ENCODE measurements at regions not wholly inside any gene's neighbourhood (a gene's known extent, or its start where the extent isn't known, plus 50 kb on each side); places are given as distances from the start of the nearest gene placed in this dataset.

DNA sequence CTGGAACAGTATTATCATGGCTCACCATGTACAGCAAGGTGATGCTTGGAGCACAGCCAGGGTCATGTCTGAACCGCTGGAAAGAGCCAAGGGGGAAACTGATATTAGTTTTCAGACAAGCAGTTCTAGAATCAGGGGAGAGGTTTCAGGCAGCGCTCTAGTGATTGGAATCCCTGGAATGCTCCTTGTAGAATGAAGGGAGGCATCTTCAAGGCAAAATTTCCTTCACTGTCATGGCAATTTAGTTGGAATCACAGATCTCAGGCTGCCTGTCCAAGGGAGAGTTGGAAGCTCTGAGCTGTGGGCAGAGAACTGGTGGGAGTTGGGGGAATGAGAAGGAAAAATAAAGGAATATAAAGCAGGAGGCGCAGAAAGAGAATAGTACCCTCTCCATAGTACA, 737.1 kb downstream of the PTPRU start:
- TF ChIP-seq, protein P1, sequence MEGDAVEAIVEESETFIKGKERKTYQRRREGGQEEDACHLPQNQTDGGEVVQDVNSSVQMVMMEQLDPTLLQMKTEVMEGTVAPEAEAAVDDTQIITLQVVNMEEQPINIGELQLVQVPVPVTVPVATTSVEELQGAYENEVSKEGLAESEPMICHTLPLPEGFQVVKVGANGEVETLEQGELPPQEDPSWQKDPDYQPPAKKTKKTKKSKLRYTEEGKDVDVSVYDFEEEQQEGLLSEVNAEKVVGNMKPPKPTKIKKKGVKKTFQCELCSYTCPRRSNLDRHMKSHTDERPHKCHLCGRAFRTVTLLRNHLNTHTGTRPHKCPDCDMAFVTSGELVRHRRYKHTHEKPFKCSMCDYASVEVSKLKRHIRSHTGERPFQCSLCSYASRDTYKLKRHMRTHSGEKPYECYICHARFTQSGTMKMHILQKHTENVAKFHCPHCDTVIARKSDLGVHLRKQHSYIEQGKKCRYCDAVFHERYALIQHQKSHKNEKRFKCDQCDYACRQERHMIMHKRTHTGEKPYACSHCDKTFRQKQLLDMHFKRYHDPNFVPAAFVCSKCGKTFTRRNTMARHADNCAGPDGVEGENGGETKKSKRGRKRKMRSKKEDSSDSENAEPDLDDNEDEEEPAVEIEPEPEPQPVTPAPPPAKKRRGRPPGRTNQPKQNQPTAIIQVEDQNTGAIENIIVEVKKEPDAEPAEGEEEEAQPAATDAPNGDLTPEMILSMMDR (IDR thresholded peaks at IDR 0.05; ENCODE audit: borderline replicate concordance, insufficient read depth, low read depth, low read length): no peak
- no peak overlapping the region for H3K4me3 ChIP-seq (ENCODE audit: low read depth, low read length)

- H3K4me3 ChIP-seq (ENCODE audit: low read depth, low read length): no peak overlapping the region
- TF ChIP-seq, protein P1 (IDR thresholded peaks at IDR 0.05; ENCODE audit: borderline replicate concordance, insufficient read depth, low read depth, low read length): no peak
Measured at GRCh38 chr1:29972421-29973053, 736.2 kb downstream of the PTPRU start.

DNA sequence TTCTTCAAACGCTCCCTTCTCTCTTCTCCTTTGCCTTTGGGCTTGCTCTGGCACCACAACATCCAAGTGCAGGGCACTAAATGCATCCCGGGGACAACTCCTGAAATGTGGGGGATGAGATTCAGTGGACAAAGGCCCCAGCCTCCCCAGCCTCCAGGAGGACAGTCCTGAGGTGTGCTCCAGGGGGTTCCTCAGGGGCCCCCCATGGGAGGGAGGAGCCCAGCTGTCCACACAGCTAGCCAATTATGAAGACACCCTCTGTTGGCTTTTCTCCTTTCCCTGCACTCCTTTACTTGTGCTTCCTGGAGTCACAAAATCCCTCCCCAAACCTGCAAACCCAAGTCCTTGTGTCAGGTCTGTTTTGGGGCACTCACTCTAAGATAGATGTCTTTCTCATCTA, 735.4 kb downstream of the PTPRU start:
- TF ChIP-seq, protein P1 (IDR thresholded peaks at IDR 0.05; ENCODE audit: borderline replicate concordance, insufficient read depth, low read depth, low read length): no peak
- H3K4me3 ChIP-seq (ENCODE audit: low read depth, low read length): no peak overlapping the region

- TF ChIP-seq, protein P1 (IDR thresholded peaks at IDR 0.05; ENCODE audit: borderline replicate concordance, insufficient read depth, low read depth, low read length): no peak
- no peak overlapping the region for H3K4me3 ChIP-seq (ENCODE audit: low read depth, low read length)
Measured at GRCh38 chr1:29970747-29971325, 734.5 kb downstream of the PTPRU start.

GRCh38 chr1:29969576-29969975, 733.3 kb downstream of the PTPRU start:
- TF ChIP-seq, protein P1 (IDR thresholded peaks at IDR 0.05; ENCODE audit: borderline replicate concordance, insufficient read depth, low read depth, low read length): no peak
- H3K4me3 ChIP-seq (ENCODE audit: low read depth, low read length): no peak overlapping the region

DNA sequence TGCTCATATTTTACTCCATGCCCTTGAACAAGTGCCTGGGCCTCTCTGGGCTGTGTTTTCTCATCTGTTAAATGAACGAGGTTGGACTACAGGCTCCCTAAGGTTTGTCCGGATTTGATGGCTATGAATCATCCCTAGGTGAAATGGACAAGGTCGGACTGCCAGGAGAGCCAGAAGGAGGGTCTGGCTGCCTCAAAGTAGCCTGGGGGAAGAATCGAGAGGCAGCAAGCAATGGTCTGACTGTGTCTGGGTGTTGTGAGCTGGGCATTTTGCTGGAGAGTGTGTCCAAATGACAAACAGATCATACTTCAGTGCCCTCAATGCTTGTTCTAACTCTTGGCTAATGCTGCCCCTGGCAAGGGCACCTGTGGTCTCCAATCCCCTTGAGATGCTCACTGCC, 730.9 kb downstream of the PTPRU start:
- no peak overlapping the region for H3K4me3 ChIP-seq (ENCODE audit: low read depth, low read length)
- TF ChIP-seq, protein P1 (IDR thresholded peaks at IDR 0.05; ENCODE audit: borderline replicate concordance, insufficient read depth, low read depth, low read length): no peak

DNA sequence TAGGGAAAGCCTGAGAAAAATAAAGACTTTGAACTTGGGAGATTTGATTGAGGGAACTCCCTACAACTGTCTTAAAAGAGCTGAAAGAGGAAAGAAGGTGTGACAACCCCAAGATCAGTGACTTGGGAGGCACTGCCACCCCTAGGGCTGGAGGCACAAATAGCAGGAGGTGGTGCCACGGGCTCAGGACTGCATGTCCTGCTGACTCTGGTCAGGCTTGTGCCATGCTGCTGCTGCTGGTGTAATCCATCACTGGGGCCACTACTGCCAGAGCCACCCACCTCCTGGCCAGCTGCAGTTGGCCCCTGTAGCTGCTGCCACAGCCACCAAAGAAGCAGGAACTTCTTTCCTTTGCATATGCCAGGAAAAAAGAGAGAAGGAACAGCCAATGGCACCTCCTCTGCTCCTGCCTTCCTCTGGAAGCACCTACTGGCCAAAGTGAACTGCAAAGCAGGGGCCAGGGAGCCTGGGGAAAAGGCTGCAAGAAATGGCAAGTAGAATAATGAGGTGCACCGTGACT, 730.3 kb downstream of the PTPRU start:
- TF ChIP-seq, protein P1 (IDR thresholded peaks at IDR 0.05; ENCODE audit: borderline replicate concordance, insufficient read depth, low read depth, low read length): no peak
- H3K4me3 ChIP-seq (ENCODE audit: low read depth, low read length): no peak overlapping the region

All from GM12875 (cell line).